ENCODE measurements at regions not wholly inside any gene's neighbourhood (a gene's known extent, or its start where the extent isn't known, plus 50 kb on each side); places are given as distances from the start of the nearest gene placed in this dataset.

GRCh38 chr13:60959427-60959826, 456.2 kb downstream of the PCDH20 start:
- TF ChIP-seq CTCF (IDR thresholded peaks at IDR 0.05) (no peak), POLR2A (IDR thresholded peaks at IDR 0.05) (no peak), POLR2AphosphoS5 (IDR thresholded peaks at IDR 0.05; ENCODE audit: insufficient read depth in 1 of 2, low read depth in 1 of 2) (no peak)

All from vagina (tissue), 2 donors.